ENCODE measurements at regions not wholly inside any gene's neighbourhood (a gene's known extent, or its start where the extent isn't known, plus 50 kb on each side); places are given as distances from the start of the nearest gene placed in this dataset.

- DNase-seq, result no peak
These were observed 71.0 kb upstream of the SALL3 start for GRCh38 chr18:78908462-78909260.

GRCh38 chr18:78911751-78912283, 67.8 kb upstream of the SALL3 start:
- DNase-seq, result no peak

GRCh38 chr18:78912336-78912735, 67.3 kb upstream of the SALL3 start:
- DNase-seq, result no peak

- no peak for DNase-seq
These were observed 66.8 kb upstream of the SALL3 start for GRCh38 chr18:78912844-78913243.

GRCh38 chr18:78913395-78913794, 66.2 kb upstream of the SALL3 start:
- no peak for DNase-seq

GRCh38 chr18:78913830-78914231, 65.8 kb upstream of the SALL3 start:
- DNase-seq, result no peak

- DNase-seq, result no peak
These were observed 65.2 kb upstream of the SALL3 start for GRCh38 chr18:78914249-78914935.

GRCh38 chr18:78915446-78916008, 64.1 kb upstream of the SALL3 start:
- no peak for DNase-seq

- no peak for DNase-seq
These were observed 60.9 kb upstream of the SALL3 start for GRCh38 chr18:78918707-78919106.

GRCh38 chr18:78919956-78920355, 59.7 kb upstream of the SALL3 start:
- no peak for DNase-seq

GRCh38 chr18:78920456-78921138, 59.0 kb upstream of the SALL3 start:
- DNase-seq, result no peak

- DNase-seq, result no peak
These were observed 56.8 kb upstream of the SALL3 start for GRCh38 chr18:78922856-78923255.

- DNase-seq, result no peak
These were observed 55.3 kb upstream of the SALL3 start for GRCh38 chr18:78924301-78924700.

GRCh38 chr18:78924786-78925540, 54.7 kb upstream of the SALL3 start:
- DNase-seq, result no peak

- no peak for DNase-seq
These were observed 53.9 kb upstream of the SALL3 start for GRCh38 chr18:78925557-78926242.

- DNase-seq, result no peak
These were observed 53.4 kb upstream of the SALL3 start for GRCh38 chr18:78926243-78926615.

GRCh38 chr18:78927156-78927555, 52.5 kb upstream of the SALL3 start:
- DNase-seq, result no peak

- no peak for DNase-seq
These were observed 52.0 kb upstream of the SALL3 start for GRCh38 chr18:78927616-78928015.

GRCh38 chr18:78928076-78928475, 51.5 kb upstream of the SALL3 start:
- no peak for DNase-seq

GRCh38 chr18:78929516-78929915, 50.1 kb upstream of the SALL3 start:
- no peak for DNase-seq

Measured in CD4-positive, alpha-beta T cell treated with Interleukin-15 for 1 hour (primary cell).